Esophagus muscularis mucosa (tissue), 4 donors: ENCODE measurements at regions not wholly inside any gene's neighbourhood (a gene's known extent, or its start where the extent isn't known, plus 50 kb on each side); places are given as distances from the start of the nearest gene placed in this dataset.

ENCODE experiments used
- DNase-seq: peaks from one replicate; pipeline ENCODE4 v3.0.0-alpha.2; 2017; ENCODE audit errors: extremely low spot score
- H3K27ac ChIP-seq, 4 donors: fragments of 200-600 bp; sonication (generic); replicated peaks in 1 of 4; 1 replicate in 3 of 4; 2 replicates in 1 of 4; pipeline ENCODE4 v1.5.1; 2016 to 2019; ENCODE audit warnings: mild to moderate bottlenecking in 1 of 4
- H3K27me3 ChIP-seq, 4 donors: fragments of 200-600 bp; sonication (generic); one replicate each; pipeline versions ENCODE4 v1.5.1 to v1.6.0; 2016 to 2019
- H3K36me3 ChIP-seq, 4 donors: fragments of 200-600 bp; sonication (generic); one replicate each; pipeline ENCODE4 v1.5.1; 2016 to 2019
- H3K4me1 ChIP-seq, 4 donors: fragments of 200-600 bp; sonication (generic); one replicate each; pipeline ENCODE4 v1.5.1; 2016 to 2019
- H3K4me3 ChIP-seq, 4 donors: fragments of 200-600 bp; sonication (generic); 1 replicate in 2 of 4; 2 replicates in 2 of 4; pipeline ENCODE4 v1.5.1; 2016 to 2019; ENCODE audit warnings: mild to moderate bottlenecking in 4 of 4, moderate library complexity in 1 of 4
- H3K9me3 ChIP-seq, 4 donors: fragments of 200-600 bp; sonication (generic); 1 replicate in 3 of 4; 2 replicates in 1 of 4; pipeline ENCODE4 v1.5.1; 2016 to 2019
- EP300 ChIP-seq: sonication (generic); formaldehyde crosslinking; IDR thresholded peaks from one replicate; pipeline ENCODE4 v1.6.1; 2017; ENCODE audit warnings: antibody characterized with exemption
- POLR2A ChIP-seq: fragments of 450-650 bp; IDR thresholded peaks from one replicate; pipeline ENCODE4 v1.6.1; 2017; ENCODE audit warnings: antibody characterized with exemption, moderate library complexity, mild to moderate bottlenecking, low read depth
- POLR2AphosphoS5 ChIP-seq, 2 donors: sonication (generic); formaldehyde crosslinking; IDR thresholded peaks; one replicate each; pipeline ENCODE4 v1.6.1; 2017; ENCODE audit warnings: antibody characterized with exemption in 2 of 2
- WGBS: methylation state at CpG from one replicate; pipeline ENCODE4 v1.1.5; 2018; 5-methylcytosine and 5-hydroxymethylcytosine counted together
- intact Hi-C: fragments of 100-400 bp; cut with DNase I; formaldehyde crosslinking; loops from one replicate; pipeline ENCODE4 v1.15.1; 2023
- TF ChIP-seq, protein P1 (sequence below), 3 experiments: fragments of 200-600 bp in 2 of 3; fragments of 450-650 bp in 1 of 3; sonication (generic) in 2 of 3; IDR thresholded peaks; one replicate each; pipeline ENCODE4 v1.5.1; 2017 to 2019; ENCODE audit warnings: antibody characterized with exemption in 3 of 3, mild to moderate bottlenecking in 2 of 3, moderate library complexity in 1 of 3

GRCh38 chr20:17012546-17013226 lies 214.2 kb upstream of the PCSK2 start:
- Histone ChIP-seq H3K9me3 (no peaks in the 10 kb centered on the region), H3K36me3 (no peaks in the 10 kb centered on the region), H3K4me3 (no peak overlapping the region), H3K27ac (no peak overlapping the region), H3K4me1 (no peaks in the 10 kb centered on the region), H3K27me3 (no peaks in the 10 kb centered on the region)
- intact Hi-C loops, result no loop called here
- WGBS, result 69% methylated on average over 7 of the region's 7 CpGs
- no peak for TF ChIP-seq POLR2AphosphoS5 (IDR thresholded peaks at IDR 0.05)
- TF ChIP-seq, protein P1, sequence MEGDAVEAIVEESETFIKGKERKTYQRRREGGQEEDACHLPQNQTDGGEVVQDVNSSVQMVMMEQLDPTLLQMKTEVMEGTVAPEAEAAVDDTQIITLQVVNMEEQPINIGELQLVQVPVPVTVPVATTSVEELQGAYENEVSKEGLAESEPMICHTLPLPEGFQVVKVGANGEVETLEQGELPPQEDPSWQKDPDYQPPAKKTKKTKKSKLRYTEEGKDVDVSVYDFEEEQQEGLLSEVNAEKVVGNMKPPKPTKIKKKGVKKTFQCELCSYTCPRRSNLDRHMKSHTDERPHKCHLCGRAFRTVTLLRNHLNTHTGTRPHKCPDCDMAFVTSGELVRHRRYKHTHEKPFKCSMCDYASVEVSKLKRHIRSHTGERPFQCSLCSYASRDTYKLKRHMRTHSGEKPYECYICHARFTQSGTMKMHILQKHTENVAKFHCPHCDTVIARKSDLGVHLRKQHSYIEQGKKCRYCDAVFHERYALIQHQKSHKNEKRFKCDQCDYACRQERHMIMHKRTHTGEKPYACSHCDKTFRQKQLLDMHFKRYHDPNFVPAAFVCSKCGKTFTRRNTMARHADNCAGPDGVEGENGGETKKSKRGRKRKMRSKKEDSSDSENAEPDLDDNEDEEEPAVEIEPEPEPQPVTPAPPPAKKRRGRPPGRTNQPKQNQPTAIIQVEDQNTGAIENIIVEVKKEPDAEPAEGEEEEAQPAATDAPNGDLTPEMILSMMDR (IDR thresholded peaks at IDR 0.05), result no peak
- no peak for TF ChIP-seq EP300
- TF ChIP-seq POLR2A, result no peak
- DNase-seq, result no peak

- no peak for DNase-seq
- Histone ChIP-seq H3K4me3 (no peak overlapping the region), H3K36me3 (no peaks in the 10 kb centered on the region), H3K27ac (no peak overlapping the region), H3K27me3 (no peaks in the 10 kb centered on the region), H3K4me1 (no peaks in the 10 kb centered on the region), H3K9me3 (no peaks in the 10 kb centered on the region)
- TF ChIP-seq, protein P1 (IDR thresholded peaks at IDR 0.05), result no peak
- no peak for TF ChIP-seq EP300
- TF ChIP-seq POLR2A, result no peak
- TF ChIP-seq POLR2AphosphoS5 (IDR thresholded peaks at IDR 0.05), result no peak
- intact Hi-C loops, result no loop called here
- WGBS, result 31% methylated on average over 5 of the region's 5 CpGs
These were observed 212.6 kb upstream of the PCSK2 start for GRCh38 chr20:17014217-17014616.

GRCh38 chr20:17014756-17015366 lies 212.0 kb upstream of the PCSK2 start:
- WGBS, result 84% methylated on average over 4 of the region's 4 CpGs
- H3K27ac ChIP-seq, result no peak overlapping the region
- no peak for TF ChIP-seq POLR2AphosphoS5 (IDR thresholded peaks at IDR 0.05)
- no peak for TF ChIP-seq EP300
- TF ChIP-seq, protein P1 (IDR thresholded peaks at IDR 0.05), result no peak
- TF ChIP-seq POLR2A, result no peak
- no peak for DNase-seq
- no peak overlapping the region for H3K4me3 ChIP-seq
- H3K9me3 ChIP-seq, result no peaks in the 10 kb centered on the region
- no peaks in the 10 kb centered on the region for H3K27me3 ChIP-seq
- intact Hi-C loops, result no loop called here
- H3K36me3 ChIP-seq, result no peaks in the 10 kb centered on the region
- no peaks in the 10 kb centered on the region for H3K4me1 ChIP-seq

DNA sequence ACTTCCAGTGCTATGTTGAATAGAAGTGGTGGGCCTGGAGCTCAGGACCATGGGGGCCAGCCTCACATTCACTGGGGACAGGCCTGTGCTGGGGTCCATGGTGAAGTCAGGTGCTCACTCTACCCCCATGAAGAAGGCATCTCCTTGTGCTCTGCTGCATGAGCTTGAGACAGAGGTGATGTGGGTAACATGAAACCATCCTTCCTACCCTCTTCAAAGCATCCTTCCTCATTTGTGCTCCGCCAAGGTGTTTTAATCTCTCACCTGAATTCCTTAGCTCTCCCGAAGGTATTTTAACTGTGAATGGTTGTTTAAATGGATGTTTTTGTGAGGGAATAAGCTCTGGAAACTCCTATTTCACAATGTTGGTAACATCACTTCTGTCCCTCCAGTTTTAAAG lies 209.6 kb upstream of the PCSK2 start:
- H3K4me1 ChIP-seq, result no peaks in the 10 kb centered on the region
- DNase-seq, result no peak
- H3K27me3 ChIP-seq, result no peaks in the 10 kb centered on the region
- intact Hi-C loops, result no loop called here
- H3K27ac ChIP-seq, result no peak overlapping the region
- WGBS, result 61% methylated on average over 2 of the region's 2 CpGs
- no peak overlapping the region for H3K4me3 ChIP-seq
- no peaks in the 10 kb centered on the region for H3K36me3 ChIP-seq
- H3K9me3 ChIP-seq, result no peaks in the 10 kb centered on the region
- no peak for TF ChIP-seq POLR2AphosphoS5 (IDR thresholded peaks at IDR 0.05)
- TF ChIP-seq, protein P1 (IDR thresholded peaks at IDR 0.05), result no peak

DNA sequence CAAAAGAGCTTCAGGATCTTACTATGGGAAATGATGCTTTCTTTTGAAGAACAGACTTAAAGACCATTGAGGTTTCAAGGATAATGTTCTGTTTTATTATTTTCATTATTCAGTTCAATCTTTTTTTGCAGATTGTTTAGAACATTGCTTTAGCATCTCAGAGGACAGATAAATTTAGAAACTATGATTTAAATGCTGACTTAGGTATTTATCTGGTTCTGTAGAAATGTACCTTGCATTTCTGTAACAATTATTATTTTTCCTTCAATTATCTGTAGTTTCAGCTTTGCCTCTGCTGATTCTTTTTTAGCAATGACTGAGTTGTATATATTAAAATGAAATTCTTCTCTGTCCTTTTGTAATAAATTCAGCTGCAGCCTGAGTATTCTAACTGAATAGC lies 205.4 kb upstream of the PCSK2 start:
- intact Hi-C loops, result no loop called here
- Histone ChIP-seq H3K4me1 (peaks cover 0 to 14% (median 0%) of the 10 kb centered on the region in 4 donors), H3K27ac (no peak overlapping the region), H3K9me3 (no peaks in the 10 kb centered on the region), H3K27me3 (no peaks in the 10 kb centered on the region), H3K36me3 (no peaks in the 10 kb centered on the region), H3K4me3 (no peak overlapping the region)
- DNase-seq, result no peak
- no peak for TF ChIP-seq POLR2AphosphoS5 (IDR thresholded peaks at IDR 0.05)
- TF ChIP-seq EP300, result no peak
- TF ChIP-seq POLR2A, result no peak
- TF ChIP-seq, protein P1 (IDR thresholded peaks at IDR 0.05), result no peak
